Fibroblast of upper back skin (primary cell): ENCODE measurements at regions not wholly inside any gene's neighbourhood (a gene's known extent, or its start where the extent isn't known, plus 50 kb on each side); places are given as distances from the start of the nearest gene placed in this dataset.
A peak's percentile ranks its signal among the peaks of the same experiment; 100 is the strongest.

Source experiments
- DNase-seq: peaks from one replicate; pipeline ENCODE4 v3.0.0-alpha.2; 2013

DNA sequence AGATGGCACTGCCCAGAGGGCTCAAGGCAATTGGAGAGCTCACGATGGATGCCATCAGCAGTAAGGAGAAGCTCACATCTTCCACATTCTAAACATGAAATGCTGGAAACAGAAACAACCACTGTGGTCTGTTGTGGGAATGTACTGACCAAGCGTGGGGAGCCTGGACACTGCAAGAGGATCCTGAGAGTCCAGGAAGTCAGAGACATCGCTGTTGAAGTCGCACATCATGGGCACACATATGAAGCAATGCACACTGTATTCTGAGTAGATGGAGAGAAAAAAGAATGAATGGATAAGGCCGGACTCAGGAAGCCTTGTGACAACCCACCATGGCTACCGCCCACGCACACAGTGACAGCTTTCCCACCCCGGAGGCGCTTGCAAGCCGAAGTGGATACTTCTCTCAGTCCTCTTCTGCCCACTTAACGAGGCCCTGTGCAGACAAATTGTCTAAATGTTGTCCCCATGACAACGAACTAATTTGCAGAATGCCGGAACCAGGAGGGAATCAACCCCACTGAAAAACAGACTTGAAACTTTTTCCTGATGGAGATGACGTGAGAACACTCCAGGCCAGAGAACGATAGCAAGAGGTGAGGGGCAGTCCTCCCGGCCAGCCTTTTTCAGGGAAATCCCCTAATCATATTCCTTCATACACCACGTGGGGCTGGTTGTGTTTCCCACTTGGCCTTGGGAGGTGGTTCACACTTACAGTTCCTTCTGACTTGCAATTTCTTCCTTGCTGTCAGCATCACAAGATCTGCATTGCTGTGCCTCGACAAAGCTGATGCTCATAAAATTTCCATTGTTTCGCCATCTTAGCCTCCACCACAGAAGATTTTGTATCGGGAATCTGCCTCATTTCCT lies 109.6 kb upstream of the SERP2 start:
- no peak for DNase-seq

DNA sequence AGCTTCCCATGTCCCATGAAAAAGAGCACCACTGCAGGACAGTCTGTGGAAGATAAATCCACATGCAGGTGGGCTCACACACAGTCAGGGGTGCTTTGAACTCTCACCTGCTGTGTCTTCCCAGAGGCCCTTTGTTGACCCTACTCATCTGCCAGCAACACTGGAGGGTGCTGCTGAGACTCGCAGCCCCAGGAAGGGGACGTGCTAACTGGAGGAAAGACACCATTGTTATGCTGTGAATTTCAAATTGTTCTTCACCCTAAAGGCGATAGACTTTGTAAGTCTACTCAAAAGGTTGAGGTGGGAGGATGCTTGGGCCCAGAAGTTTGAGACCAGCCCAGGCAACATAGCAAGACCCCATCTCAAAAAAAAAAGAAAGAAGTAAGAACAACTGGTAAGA lies 107.3 kb upstream of the SERP2 start:
- DNase-seq: no peak

DNA sequence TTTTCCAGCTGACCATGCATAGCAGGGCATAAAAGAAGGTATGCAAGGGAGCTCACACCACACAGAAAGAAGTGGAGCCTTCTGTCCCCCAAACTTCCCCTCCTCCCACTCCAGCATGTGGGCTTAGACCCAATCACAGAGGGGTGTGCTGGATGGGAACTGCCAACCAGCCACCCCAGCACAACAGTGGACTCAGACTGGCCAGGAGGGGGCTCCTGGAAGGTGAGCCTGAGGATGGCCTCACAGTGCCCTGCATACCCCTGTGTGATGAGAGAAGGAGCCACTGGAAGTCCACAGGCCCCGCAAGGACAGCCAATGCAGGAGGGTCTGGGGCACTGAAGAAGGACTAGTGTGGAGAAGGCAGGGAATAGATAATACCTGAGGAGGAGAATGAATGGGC lies 106.9 kb upstream of the SERP2 start:
- no peak for DNase-seq

DNA sequence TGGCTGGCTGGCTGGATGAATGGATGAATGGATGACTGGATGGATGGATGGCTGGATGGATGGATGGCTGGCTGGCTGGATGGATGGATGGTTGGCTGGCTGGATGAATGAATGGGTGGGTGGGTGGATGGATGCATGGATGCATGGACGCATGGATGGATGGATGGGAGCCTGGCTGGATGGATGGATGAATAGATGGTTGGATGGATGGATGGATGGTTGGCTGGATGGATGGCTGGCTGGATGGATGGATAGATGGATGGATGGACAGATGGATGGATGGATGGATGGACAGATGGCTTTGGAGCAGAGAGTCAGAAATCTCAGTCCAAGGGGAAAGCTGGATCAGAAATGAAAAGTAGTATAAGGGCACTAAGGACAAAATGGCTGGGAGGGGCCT lies 106.4 kb upstream of the SERP2 start:
- DNase-seq: no peak

DNA sequence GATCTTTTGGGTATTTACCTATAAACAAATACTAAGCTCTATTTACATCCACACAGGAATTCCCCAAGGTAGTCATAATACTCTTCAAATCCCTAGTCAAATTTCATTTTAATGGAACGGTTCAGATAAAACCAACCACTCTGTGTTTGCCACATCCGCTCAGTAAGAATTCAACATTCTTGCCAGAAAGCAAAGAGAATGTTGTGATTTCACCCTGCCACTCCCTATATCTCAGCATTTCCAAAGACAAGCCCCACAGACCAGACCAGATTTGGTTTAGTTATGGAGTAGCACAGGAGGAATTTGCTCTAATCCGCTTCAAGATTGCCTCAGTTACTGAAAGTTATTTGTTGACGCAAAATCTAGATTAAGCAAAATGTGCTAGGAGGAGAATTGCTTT lies 105.6 kb upstream of the SERP2 start:
- peak; percentile 72 for DNase-seq

DNA sequence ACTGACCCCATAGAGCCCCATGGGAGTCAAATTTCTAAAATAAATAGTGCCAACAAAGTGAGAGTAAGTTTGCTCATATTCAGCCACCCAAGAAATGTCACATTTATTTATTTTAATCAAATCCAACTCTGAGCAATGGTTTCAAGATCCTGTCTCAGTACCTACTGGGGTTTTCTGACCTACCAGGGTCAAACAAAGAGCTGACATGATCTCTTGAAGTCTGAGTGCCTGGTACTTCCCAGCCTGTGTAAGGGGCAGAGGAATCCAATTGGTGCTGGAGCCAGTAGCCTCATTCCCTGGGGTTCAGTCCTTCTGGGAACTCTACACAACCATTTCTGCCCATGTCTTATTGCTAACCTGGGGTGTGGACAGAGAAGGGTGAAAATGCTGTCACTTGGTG lies 104.6 kb upstream of the SERP2 start:
- DNase-seq: no peak

DNA sequence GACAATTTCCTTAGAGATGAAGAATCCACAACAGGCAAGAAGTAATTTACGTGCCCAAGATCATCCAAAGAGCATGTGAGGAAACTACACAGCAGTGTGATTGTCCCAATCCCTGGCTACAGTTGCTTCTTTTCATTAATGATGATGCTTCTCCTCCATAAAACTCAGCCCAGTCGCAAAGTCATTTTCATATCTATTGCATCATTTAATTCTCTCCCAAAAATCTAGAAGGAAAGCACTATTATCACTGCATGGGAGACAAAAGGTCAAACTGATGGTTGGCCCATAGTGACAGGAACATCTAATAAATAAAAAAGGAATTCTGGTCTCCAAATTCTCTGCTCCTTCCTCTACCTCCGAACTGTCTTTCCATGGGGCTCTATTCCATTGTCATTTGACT lies 103.5 kb upstream of the SERP2 start:
- DNase-seq: no peak

DNA sequence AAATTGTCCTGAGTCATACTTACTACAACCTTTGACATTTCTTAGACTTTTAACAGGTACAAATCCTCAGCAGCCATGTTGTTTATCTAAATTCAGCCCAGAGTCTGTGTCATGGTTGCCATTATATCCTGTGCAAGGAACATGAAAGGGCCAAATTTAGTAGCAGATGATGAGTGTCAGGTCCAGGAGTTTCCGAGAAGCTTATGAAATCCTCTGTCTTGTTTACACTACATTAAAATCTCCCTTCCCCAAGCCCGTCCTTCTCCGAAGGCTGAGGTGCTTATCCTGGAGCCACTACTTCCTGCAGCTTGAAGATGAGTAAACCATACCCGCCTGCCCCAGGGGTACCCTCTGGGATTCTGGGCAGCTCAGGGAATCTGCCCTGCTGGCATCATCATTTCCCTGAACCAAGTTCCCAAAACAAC lies 102.6 kb upstream of the SERP2 start:
- peak; percentile 12 for DNase-seq

DNA sequence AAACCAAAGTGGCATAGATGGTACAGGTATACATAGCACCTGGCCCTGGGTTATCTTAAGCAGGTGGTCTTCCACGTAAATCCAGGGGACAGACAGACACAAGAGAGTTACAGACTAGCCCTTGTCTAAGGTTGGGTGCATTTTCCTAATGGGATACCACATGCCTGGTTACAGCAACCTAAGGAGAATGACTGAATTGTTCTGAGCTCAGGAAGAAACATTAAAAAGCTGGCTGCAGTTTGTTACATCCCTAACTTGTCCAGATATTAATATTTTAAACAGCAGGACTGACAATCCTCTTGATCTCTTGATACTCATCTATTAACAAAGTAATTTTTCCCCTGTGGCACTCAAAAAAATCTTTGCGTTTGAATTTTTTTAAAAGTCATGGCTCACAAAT lies 102.2 kb upstream of the SERP2 start:
- DNase-seq: no peak

DNA sequence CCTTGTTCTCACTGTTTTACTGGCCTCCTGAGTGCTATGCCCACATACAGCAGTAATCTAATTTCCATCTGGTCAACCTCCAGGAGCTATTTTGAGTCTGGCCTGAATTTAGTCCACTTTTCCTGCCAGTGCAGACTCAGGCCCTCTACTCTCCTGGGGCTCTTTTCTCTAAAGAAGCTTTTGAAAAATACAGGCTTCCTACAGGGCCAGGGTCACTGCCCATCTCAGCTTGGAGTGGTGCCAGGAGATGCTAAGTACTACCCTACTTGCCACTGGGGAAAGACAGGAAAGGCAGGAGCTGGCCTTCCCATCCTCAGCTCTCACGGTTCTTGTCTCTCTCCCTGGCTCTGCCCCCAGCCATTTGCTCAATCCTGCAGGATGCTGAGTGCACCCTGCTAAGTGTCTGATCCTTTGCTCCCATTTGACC lies 101.7 kb upstream of the SERP2 start:
- DNase-seq: no peak

DNA sequence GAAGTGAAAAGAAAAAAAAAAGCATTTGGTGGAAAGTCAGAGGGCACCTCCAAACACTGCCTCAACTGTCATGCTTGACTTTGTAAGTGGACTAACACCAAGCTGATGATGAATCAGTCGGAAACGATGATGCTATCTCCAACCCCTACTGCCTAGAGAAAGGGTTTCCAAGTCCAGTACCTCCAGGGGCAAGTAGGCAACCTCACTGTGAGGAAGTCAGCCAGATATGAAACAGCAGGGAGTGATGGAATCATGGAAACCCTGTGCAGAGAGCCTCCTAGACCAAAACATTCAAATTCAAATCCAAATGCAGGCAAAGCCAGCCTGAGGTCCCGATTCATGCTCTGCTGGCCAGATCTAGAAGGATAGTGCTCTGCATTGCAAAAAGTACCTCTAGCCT lies 100.9 kb upstream of the SERP2 start:
- DNase-seq: no peak

DNA sequence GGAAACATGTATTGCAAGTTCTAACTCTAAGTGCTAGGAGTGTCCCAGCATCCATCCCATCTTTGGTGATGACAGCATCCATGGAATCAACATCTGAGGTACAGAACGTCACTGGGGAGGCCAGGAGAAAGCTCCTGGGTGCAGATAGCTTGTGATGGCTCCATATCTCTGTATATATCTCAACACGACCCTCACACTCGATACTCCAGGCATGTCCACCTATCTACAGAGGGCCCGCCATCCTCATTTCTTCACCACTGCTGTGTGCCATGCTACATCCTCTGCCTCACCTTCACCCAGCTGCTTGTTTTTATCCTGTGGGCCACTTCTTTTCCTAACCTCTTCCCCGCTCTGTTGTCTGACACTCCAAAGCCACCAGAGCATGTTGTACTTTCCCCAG lies 100.4 kb upstream of the SERP2 start:
- DNase-seq: no peak

DNA sequence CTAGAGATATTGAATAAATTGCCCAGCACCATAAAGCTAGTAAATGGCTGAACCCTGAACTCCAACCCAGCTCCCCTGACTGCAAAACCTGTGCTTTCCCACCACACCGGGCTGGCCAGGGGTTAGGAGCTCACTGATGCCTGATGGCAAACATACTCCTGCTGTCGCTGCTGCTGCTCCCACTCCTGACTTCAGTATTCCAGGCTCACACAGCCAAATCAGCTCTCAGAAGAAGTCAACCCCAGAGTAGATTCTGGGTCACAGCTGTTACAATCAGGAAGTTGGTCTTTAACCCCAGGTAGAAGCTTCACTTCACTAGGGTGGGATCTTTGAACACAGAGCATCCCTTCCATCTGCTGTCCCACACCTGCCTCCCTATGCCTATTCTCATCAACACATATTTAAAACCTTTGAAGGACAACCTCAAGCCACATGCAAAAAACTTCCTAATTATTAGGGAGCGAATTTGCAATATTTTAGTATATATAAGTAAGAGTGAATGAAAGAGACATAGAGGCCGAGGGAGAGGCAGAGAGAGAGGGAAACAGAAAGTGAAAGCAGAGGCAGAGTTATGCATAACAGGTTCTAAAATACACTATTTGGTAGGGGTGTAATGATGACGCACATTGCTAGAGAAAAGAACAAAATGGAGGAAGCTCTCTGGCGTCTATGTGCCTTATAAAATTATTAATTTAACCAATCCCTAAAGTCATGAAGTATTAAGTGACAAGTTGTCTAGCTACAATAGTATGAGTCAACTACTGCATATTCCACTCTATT lies 99.4 kb upstream of the SERP2 start:
- peak; percentile 41 for DNase-seq

DNA sequence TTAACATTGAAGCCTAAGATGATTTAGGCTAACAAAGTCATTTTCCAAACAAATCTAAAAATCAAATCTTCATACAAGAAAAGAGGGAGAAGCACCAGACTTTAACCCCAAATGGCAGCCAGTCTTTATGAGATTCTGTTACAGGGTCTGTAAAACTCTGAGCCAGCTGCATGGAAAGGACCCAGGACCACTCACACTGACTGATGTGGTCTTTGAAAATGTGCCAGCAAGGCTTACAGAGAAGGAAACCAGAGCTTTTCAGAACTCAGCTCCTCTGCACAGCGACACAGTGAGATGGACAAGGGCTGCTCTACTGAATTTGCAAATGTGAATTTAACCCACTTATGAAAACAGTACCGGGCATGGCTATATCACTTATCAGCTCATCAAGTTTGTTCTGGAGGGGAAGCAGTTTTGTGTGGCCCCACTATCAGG lies 98.8 kb upstream of the SERP2 start:
- no peak for DNase-seq

DNA sequence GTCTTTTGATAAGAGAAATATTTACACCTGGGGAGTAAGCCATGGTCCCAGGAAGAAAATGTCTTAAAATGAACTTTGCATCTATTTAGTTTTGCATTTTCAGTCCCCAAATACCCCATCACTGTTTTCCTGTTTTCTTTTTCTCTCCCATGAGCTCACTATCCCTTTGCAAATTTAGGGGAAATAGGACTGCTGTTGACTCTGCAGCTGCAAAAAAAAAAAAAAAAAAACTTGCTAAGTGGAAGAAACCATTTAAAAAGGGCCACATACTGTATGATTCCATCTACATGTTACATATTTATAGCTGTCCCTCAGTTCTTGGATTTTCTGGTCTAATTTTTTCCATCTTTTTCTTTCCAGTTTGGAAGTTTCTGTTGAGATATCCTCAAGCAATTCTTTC lies 98.2 kb upstream of the SERP2 start:
- DNase-seq: no peak

DNA sequence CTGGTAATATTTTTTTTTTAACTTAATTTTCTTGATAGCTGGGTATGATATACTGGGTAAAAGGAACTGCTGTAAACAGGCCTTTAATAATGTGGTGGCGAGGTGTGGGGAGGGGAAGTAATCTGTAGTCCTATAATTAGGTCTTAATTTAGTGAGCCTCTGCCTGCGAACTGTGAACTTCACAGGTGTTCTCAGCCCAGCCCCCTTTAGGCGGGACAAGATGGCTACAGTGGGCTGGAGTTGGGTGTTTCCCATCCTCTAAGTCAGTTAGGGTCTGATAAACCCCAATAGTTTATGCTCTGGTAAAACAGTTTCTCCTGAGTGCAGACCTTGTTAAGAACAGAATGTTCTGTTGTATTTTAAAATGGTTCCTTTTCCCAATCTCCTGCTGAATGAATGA lies 97.6 kb upstream of the SERP2 start:
- no peak for DNase-seq

DNA sequence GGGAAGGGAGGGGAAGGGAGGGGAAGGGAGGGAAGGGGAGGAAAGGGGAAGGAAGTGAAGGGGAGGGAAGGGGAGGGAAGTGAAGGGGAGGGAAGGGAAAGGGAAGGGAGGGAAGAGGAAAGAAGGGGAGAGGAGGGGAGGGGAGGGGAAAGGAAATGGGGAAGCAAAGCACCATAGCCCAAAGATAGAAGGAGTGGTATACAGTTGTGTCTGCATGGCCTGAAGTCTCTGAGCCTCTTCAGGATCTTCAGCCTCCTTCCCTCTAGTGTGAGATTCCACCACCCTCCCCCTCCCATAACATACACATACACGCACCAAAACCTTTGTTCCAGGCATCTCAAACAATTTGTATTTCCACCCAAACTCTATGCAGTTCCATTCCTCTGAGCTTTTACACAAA lies 96.2 kb upstream of the SERP2 start:
- DNase-seq: no peak

DNA sequence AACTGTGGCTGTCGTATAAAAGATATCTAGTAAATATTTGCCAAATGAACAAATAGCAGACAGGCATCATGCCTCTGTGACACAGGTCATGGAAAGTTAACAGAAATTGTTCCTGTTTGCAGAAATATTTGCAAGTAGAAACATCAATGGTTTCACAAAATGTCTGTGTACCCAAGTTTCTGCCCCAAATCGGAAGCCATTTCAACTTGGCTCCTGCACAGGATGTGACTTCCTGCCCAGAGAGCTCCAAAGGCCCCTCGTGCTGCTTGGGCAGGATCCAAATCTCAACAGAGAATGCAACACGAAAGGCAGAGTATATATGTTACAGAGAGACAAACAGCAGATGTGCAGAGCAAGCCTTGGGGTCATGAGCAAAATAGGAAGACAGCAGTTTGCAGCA lies 95.5 kb upstream of the SERP2 start:
- DNase-seq: no peak

DNA sequence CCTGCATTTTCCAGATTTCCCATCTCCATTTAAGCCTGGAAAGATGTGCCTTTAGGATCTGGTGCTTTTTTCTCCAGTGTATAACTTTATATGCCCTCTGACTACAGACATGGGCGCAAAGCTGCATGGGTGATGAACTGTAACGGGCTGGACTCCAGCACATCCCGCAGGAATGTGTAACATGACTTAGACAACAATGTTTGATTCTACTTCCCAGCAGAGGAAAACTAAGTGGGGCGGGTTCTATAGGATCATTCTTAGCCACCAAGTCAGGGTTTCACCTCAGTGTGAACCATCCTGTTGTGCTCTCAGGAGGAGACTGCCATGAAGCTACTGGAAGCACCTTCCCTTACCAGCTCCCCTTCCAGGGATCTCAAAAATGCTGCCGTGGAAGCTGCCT lies 93.2 kb upstream of the SERP2 start:
- peak; percentile 55 for DNase-seq

DNA sequence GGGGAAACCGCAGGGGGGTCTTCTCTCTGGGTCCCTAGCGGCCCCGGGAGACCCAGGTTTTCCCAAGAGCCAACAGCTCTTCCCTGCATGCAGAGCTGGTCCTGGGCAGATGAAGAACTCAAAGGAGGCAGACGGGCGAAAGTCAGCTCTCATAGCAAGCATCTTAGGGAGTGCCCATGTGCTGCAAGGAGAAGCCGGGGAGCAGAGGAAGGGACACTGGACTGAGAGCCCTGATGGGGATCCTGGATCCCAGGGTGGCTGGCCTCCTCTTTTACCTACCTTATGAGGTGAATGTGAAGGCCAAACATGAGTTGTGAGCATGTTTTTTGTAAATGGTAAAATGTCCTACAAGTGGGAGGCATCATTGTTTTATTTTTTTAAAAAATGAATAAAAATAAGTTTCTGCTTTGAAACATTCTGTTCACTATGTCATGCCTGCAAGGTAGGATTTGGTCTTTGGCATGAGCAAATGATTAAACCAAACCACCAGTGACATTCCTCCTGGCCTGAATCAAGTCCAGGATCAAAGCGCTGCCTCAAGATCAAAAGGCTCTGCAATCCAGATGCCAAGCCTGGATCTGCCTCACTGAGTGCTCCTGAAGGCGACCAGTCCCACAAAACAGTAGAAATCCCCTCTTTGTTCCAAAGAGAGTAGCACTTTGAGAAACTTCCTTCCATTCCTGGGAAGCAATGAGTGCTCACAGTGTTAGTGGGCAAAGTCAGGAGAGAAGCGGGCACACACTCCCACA lies 92.2 kb upstream of the SERP2 start:
- no peak for DNase-seq

DNA sequence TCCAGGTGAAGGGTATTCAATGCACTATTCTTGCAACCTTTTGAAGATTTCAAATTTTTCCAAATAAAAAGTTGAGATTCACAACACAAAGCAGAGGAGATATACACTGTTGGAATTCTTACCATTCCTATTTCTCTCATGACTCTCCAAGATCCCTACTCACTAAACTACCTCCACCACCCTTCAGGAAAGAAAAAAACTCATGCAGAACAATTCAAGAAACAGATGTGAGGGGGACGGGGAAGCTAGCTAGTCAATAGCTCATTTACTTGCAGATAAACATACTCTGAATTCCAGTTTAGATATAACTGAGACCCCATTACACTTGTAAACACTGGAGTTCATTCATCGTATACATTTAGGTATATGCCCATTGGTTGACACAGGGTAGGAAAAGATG lies 90.0 kb upstream of the SERP2 start:
- no peak for DNase-seq

DNA sequence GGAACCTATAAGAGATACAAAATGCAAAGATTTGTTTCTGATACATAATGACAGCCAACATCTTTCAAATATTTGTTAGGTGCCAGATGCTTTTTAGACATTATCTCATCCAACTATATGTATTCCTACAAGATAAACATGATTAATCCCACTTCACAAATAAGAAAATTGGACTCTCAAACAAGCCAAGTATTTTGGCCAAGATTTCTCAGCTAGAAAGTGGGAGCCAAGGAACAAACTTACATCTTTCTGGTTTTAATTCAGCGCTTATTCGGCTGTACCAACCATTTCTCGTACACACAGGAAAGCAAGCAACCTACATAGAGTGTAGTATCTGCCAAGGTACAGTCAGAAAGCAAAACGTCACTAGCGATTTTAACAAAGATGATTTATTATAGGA lies 85.7 kb upstream of the SERP2 start:
- DNase-seq: no peak

DNA sequence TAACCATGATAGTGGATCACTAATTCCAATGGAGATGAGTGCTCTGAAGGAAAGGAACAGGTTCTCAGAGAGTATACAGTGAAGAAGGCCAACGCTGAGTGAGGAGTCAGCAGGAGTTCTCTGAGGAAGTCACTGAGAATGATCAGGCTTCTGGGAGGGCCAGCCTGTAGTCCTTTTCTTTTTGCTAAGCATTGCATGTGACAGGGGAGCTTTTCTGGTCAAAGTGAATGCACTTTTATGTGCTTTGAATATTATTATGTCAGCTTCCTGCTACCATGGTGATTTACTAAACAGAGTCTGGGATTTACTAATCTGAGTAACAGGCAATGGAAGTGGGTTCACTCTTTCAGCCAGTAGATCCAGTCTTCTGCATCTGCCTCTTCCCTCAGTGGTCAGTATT lies 81.1 kb upstream of the SERP2 start:
- no peak for DNase-seq

DNA sequence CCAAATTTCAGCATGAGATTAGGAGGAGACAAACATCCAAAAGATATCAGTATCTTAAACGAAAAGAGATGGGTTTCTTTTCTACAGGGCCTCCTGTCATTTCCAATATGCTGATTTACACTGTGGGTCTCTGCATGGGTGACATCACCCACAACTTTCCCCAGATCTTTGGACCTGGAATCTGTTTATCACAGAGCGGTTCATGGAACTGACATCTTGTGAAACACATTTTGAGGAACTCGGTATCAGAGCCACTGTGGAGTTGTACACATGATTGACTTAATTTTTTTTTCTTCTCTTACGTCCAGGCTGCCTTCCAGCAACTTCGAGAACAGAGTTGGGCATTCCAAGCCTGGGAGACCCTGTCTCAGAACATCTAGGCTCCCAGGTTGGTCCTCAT lies 80.2 kb upstream of the SERP2 start:
- no peak for DNase-seq
